Eye (tissue), 1 donor: ENCODE measurements at regions not wholly inside any gene's neighbourhood (a gene's known extent, or its start where the extent isn't known, plus 50 kb on each side); places are given as distances from the start of the nearest gene placed in this dataset.
A peak's percentile ranks its signal among the peaks of the same experiment; 100 is the strongest.

ENCODE experiments used
- DNase-seq: peaks from one replicate; pipeline ENCODE4 v3.0.0-alpha.2; 2015

DNA sequence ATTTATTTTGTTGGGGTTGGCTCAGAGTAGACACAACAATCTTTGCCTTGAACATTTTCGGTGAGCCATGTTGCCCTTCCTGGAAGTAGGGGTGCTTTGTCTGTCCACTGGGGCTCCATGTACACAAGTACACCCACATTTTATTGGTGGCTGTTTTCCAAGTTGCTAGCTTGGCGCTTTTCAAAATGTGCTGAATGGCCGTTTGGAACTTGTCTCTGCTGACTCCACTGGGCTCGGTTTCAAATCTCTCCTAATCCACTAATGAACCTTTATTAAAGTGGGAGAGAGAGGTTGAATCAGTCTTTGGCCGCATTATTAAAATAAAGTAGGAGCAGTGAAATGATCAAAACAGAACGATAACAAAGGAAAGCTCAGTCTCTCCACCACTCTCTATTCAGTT, 64.6 kb upstream of the TAF11L2 start:
- DNase-seq = peak; percentile 40

DNA sequence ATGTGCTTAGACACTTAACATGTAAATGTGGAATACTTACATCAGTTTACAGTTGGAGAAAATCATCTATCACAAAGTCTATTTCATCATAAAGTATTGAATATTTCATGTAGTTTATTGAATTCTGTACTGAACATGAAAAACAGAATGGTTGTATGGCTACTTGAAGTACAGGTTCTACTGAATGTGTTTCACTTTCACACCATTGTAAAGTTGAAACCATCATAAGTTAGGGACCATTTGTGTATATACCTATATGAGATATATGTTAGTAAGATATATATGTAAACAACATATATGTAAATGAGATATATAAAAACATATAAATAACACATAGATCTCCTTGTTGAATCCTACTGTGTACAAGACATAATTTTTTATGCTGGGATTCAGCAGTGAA, 63.0 kb upstream of the TAF11L2 start:
- no peak for DNase-seq

DNA sequence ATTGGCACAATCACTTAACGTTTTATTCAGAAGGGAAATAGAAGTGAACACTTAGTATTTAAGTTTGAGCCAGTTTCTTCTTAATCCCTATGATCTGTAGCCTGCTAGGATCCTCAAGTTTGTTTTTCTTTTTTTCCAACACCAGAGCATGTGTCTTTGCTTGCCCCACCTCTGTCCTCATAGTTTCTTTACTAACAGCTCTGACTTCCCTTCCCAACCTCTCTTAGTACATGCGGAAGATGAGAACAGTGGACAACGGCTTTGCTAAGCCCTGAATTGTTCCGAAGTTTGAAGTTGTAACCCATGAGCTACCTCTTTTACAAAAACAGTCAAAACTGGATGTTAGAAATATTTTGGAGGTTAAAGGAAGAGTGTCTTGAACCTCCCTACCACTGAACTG, 61.7 kb upstream of the TAF11L2 start:
- DNase-seq = no peak

DNA sequence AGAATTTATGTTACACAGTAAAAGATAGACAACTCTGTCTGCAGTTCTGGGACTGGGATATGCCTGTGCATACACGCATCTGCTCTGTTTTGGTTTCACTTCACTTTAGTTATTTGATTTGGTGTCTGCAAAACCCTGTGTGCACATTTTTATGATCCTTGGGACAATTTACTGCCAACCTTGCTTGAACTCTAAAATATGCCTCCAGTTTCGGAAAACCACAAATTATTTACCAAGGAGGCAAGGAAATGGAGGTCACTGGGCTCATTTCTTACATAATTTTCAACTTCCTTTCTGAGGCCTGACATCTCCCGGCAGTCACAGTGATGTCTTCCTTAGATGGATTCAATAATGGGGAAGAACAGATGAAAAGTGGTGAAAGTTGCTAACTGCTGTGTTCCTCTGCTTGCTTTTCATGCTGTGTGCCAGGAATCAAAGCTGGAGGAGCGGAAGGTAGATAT, 61.2 kb upstream of the TAF11L2 start:
- no peak for DNase-seq

DNA sequence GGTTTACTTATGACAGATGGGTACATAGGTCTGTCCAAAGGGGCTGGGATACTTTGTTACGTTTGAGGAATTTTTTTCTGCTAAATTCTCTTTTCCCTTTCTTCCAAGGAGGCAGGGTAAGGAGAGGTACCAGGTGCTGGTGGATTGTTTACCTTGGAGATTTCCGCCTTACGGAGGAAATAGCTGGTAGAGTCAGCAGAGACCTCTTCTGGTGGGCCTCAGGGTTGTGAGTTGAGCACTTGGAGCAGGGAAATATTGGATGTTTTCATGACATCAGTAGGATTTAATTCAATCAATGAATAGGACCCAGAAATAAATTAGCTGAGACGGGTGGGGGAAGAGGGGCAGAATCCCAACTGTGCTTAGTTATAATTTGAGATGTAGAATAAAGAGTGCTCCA, 60.0 kb upstream of the TAF11L2 start:
- DNase-seq = no peak

DNA sequence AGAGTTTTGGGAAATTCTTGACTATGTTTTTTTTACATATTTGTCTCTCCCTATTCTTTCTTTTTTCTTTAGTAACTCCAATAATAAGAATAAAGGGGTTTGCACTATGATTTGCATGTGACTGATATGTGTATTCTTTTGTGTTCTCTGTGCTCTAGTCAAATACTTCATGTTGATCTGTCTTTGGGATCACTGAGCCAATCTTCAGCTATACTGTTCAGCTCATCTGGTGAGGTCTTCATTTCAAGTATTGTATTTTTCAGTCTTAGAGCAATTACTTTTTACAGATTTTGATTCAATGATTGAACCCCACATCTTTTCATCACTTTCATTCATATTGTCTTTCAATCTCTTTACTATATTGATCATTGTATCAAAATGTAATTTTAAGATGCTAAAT, 58.1 kb upstream of the TAF11L2 start:
- DNase-seq = no peak

DNA sequence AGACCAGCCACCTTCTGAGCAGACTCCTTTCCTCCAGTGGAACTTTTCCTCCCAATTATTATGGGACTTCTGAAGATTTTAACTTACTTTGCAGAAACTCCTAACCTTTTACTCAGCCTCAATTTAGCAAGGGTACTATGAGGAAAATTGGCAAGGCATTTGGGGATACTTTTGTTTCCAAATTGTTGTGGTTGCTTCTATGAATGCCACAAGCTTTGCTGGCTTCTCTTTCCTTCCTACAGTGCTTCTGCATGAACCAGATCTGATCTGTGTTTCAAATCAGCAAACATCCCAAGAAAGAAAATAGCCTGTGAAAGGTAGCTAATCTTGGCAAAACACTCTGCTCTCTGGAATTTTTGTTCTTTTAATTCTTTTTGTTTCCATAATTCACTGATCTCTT, 57.3 kb upstream of the TAF11L2 start:
- no peak for DNase-seq

DNA sequence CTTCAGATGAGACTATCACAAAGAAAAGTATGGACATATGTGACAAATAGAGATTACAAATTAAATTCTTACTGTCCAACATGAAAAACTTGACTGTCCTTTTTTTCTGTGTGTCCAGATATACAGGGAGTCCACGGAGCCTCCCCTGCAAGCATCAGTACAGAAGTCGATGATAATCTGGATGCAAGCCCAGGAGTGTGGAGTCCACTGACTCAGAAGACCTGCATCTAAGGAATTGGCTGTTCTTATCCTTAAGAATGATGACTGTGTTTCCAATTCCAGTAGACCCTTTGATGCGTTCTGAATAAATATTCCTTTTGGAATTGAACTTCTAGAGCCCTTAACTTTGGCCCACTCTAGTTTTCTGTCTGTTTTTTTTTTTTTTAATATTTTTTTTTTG, 56.7 kb upstream of the TAF11L2 start:
- DNase-seq = no peak

DNA sequence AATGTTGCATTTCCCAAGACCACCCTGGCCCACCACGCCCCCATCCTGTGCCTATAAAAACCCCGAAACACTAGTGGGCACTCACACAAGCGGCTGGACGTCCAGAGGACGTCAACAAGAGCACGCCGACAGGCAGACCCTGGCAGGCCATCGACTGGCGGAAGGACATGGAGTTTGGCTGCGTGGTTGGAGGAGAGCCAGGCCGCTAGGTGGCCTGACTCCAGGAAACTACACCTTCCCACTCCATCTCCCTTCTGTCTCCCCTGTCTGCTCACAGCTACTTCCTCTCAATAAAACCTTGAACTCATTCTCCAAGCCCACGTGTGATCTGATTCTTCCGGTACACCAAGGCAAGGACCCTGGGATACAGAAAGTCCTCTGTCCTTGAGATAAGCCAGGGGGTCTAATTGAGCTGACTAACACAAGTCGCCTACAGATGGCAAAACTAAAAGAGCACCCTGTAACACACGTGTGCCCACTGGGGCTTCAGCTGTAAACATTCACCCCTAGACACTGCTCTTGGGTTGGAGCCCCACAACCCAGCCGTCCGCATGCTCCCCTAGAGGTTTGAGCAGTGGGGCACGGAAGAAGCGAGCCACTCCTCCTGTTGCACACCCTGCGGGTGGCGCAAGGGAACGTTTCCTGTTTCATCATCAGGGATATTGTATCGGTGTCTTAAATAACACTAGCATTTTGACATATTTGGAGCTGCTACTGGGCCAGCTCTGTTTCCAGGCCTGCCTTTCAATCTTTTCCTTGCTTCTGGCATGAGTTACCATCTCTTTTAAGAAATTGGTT, 54.5 kb upstream of the TAF11L2 start:
- DNase-seq = no peak

DNA sequence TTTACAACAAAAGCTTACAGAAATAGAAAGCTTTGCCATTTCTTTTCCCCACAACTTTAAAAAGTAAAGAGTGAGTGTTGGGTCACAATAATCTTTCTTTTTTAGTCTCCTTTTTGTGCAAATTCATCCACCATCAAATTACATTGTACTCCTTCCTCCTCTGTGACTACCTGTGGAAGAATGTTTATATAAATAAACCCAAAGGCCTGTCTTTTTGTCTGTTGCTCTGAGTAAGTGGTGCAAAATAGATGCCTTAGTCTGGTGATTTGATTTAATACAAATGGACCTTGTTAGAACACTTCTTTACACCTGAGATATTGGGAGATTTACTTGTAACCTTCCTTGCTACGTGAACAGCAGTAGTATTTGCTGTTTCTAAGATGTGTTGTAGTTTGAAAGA, 53.5 kb upstream of the TAF11L2 start:
- DNase-seq = no peak

DNA sequence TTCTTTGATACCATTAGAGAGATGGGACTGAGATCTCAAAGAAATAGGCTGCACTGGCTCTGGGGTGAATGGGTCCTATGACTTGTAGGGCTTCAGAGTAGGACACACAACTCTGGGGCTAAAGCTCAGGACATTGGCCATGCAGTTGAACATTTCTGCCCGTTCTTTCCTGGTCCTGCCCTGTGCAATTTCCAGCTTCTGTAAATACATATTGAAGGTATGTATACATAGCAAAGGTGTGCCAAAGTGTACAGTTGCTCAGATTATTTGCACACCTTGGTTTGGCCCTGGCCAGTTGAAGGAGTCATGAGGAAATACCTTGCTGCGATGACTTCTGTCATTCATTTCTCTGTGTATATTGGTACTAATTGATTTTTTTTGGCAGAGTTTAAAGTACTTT, 52.8 kb upstream of the TAF11L2 start:
- DNase-seq = no peak
